Suppressor macrophage treated with lipopolysaccharide for 1 hour (primary cell): ENCODE measurements at regions not wholly inside any gene's neighbourhood (a gene's known extent, or its start where the extent isn't known, plus 50 kb on each side); places are given as distances from the start of the nearest gene placed in this dataset.

Experiments
- DNase-seq, 3 donors: peaks; one replicate each; pipeline ENCODE4 v3.0.0-alpha.2; 2020 to 2022

DNA sequence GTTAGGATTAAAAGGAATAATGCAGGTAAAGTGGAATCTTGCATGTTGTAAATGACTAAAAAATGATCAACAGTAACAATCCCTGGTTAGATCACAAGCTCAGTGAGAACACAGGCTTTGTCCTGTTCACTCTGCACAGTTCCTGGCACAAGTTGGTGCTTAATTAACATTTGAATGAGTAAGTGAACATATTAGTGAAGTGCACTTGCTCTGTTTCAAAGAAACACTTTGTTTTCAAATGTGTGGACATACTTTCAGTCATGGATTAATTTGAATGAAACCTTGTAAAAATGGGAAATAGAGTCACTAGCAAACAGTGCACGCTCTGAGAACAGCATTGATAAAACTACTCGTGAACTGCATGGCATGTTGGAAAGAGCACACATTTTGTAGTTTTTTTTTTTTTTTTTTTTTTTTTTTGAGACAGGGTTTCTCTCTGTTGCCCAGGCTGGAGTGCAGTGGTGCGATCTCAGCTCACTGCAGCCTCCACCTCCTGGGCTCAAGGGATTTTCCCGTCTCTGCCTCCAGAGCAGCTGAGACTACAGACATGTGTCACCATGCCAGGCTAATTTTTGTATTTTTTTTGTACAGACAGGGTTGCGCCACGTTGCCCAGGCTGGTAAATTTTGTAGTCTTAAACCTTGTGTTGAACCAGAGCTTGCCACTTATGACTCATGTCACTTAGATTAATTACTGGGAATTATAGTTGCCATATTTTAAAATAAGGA is 159.9 kb downstream of the LURAP1L start:
- no peak for DNase-seq

GRCh38 chr9:12935714-12936113 is 160.9 kb downstream of the LURAP1L start:
- DNase-seq = no peak

DNA sequence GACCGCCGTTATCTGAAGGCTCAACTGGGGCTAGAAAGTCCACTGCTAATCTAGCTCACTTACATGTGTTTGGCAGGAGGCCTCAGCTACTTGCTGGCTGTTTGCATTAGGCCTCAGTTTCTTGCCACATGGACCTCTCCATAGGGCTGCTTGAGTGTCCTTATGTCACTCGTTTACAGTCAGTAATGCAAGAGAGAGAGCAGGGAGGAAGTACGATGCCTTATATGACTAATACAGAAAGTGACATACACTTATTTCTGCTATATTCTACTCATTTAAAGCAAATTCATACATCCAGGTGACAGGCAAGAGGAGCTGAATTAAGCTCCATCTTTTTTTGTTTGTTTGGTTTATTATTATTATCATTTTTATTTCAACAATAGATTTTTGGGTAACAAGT is 179.6 kb downstream of the LURAP1L start:
- DNase-seq = no peak

DNA sequence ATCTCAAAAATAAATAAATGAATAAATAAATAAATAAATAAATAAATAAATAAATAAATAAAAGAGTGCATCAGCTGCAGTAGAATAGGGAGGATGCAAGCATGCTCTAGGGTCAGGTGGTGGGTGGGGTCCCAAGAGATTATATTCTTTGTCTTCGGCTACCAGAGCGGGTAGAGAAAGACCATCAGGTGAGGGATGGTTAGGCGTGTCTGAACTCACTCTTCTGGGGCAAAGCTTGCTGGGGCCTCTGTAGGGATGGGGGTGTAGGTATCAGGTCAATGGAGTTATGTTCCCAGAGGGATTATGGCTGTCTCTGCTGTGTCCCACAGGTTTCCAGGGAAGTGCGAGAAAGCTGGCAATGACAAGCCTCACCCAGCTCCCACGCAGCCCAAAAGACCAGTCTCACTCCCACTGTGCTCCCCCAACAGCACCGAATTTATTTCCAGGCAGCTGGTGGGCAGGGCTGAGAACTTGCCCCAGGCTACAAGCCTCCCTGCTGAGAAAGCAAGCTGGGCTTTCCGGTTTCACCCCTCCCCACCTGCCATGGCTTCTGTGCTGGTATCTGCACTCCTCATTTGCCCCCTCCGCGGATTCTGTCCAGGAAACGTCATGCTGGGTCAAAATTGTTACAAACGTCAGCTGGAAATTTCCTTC is 180.8 kb downstream of the LURAP1L start:
- DNase-seq = no peak

DNA sequence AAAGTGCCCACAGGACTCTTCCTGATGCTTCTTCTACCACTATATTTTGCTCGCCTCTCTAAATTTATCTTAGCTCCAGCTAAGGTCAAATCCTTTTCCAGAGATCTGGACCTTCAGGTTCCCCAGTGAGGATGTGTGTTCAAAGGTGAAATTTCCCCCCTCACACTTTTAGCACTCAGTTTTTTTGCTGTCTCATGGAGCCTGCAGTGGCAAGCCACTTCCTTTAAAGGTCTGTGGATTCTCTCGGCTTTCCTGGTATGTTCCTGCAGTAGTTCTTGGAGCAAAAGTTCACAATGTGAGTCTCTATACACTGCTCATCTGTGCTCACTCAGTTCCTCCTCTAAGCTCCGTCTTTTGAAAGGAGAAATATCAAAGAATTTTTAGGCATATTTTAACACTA is 181.4 kb downstream of the LURAP1L start:
- no peak for DNase-seq

GRCh38 chr9:12956805-12957204 is 182.0 kb downstream of the LURAP1L start:
- no peak for DNase-seq

- DNase-seq = no peak
These were observed 183.5 kb downstream of the LURAP1L start for GRCh38 chr9:12958279-12958678.

GRCh38 chr9:12958708-12959107 is 183.9 kb downstream of the LURAP1L start:
- no peak for DNase-seq

- DNase-seq = no peak
These were observed 186.5 kb downstream of the LURAP1L start for GRCh38 chr9:12961276-12961809.

GRCh38 chr9:12963537-12963936 is 188.7 kb downstream of the LURAP1L start:
- DNase-seq = no peak

- DNase-seq = no peak
These were observed 189.5 kb downstream of the LURAP1L start for GRCh38 chr9:12964271-12964670.

DNA sequence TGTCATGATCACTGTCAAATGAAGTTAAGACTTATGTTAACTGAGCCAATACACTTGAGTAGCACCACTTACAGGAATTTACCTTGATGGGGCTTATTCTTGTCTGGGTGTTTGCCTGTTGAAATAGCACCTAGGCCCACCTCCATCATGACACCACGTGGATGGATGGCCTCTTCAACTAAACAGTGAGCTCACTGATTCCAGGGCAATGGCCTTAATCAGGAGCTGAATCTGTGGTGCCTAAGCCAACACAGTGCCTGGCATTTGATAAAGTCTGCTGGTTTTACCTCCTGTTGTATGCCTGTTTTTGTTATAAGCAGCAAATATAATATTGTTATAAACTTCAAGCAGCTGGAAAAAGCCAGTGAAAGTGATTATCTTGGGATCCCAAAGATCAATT is 190.5 kb downstream of the LURAP1L start:
- DNase-seq = no peak

- no peak for DNase-seq
These were observed 193.3 kb downstream of the LURAP1L start for GRCh38 chr9:12968093-12968492.

- no peak for DNase-seq
These were observed 198.1 kb downstream of the LURAP1L start for GRCh38 chr9:12972608-12973589.

- no peak for DNase-seq
These were observed 198.9 kb downstream of the LURAP1L start for GRCh38 chr9:12973710-12974109.

GRCh38 chr9:12974671-12975070 is 199.9 kb downstream of the LURAP1L start:
- no peak for DNase-seq

DNA sequence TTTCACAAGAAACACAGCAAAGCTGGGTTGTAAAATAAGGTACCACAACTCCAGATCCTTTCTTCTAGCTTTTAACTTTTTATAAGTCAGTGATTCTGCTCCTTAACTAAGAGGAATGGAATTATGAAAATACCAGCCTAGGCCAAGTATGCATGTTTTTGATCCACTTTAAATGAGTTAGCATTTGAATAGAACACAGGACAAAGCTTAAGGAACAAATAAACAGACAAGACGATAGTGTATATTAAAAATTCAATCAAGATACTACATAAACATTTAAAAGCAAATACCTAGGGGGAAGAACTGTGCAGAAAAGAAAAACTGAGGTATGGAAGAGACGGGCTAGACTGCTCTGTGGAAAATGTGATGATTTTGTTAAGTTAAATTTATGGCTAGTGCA is 200.7 kb downstream of the LURAP1L start:
- no peak for DNase-seq

- no peak for DNase-seq
These were observed 205.4 kb downstream of the LURAP1L start for GRCh38 chr9:12980085-12980851.

DNA sequence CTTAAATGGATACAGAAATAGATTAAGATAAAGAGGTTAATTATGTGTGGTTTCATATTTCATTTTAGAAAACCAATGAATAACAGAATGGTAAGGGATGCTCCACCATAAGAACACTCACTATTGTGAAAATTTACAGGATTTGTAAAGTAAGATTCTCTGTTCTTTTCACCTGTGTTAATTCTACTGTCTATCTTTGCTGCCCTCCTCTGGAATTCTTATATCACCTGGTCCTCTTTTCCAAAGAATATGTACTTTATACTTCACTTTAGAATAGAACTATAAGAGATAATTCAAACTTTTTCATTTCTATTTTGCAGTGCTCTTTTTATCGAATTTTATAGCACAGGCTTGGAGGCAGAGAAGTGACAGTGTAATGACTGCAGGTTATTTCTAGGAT is 213.4 kb downstream of the LURAP1L start:
- DNase-seq = no peak

- DNase-seq = no peak
These were observed 214.8 kb downstream of the LURAP1L start for GRCh38 chr9:12989669-12990068.

GRCh38 chr9:12993466-12993865 is 218.6 kb downstream of the LURAP1L start:
- no peak for DNase-seq

GRCh38 chr9:12997009-12997408 is 222.2 kb downstream of the LURAP1L start:
- no peak for DNase-seq
